Activated naive CD8-positive, alpha-beta T cell treated with anti-CD3 and anti-CD28 coated beads, Interleukin-2, amount 50 U/mL, for 24 hours (primary cell): ENCODE measurements at regions not wholly inside any gene's neighbourhood (a gene's known extent, or its start where the extent isn't known, plus 50 kb on each side); places are given as distances from the start of the nearest gene placed in this dataset.
"Not testable (repeated sequence)": the region's sequence is repeated elsewhere in the genome, so short reads cannot be mapped to it uniquely, and the experiment has no call there.

Experiments used
- ATAC-seq: fragments of 150-1000 bp; cut with Tn5 transposase; one replicate; pipeline ENCODE4 v1.10.0; 2021
- DNase-seq: peaks from one replicate; pipeline ENCODE4 v3.0.0; 2021
- H3K27ac Mint-ChIP-seq: one replicate; pipeline ENCODE4 v1.8.0; 2021; ENCODE audit warnings: mild to moderate bottlenecking, mixed read lengths
- H3K27me3 Mint-ChIP-seq: one replicate; pipeline ENCODE4 v1.8.0; 2021; ENCODE audit warnings: mixed read lengths
- H3K36me3 Mint-ChIP-seq: one replicate; pipeline ENCODE4 v1.8.0; 2021; ENCODE audit warnings: low read depth, mixed read lengths
- H3K4me1 Mint-ChIP-seq: one replicate; pipeline ENCODE4 v1.8.0; 2021; ENCODE audit warnings: mixed read lengths
- H3K4me3 Mint-ChIP-seq: one replicate; pipeline ENCODE4 v1.8.0; 2021; ENCODE audit warnings: mild to moderate bottlenecking, moderate library complexity, mixed read lengths
- H3K9me3 Mint-ChIP-seq: one replicate; pipeline ENCODE4 v1.8.0; 2021; ENCODE audit warnings: mixed read lengths

- peaks cover 11% of the 10 kb centered on the region for H3K9me3 Mint-ChIP-seq
- not testable (repeated sequence) for H3K27me3 Mint-ChIP-seq, H3K4me3 Mint-ChIP-seq, DNase-seq, H3K36me3 Mint-ChIP-seq, ATAC-seq, H3K27ac Mint-ChIP-seq, H3K4me1 Mint-ChIP-seq
Measured at GRCh38 chr3:20517316-20517715, 331.3 kb upstream of the SGO1 start.

DNA sequence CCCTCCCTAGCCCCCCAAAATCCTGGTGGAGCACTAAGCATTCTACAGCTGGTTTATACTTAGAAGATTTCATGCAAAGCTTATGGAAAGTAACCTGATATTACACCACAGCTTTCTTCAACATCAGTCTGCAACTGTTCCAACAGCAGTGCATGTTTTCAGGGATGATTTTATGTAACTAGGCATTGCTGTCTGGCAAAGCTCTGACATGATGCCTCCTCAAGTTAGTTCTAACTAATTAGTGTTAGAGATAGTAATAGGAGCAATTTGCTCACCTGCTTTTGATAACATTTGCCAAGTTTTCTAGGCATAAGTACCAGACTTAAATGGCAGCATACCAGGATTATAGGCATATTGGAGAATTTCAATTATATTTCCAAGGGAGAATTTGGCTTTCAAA, 330.3 kb upstream of the SGO1 start:
- DNase-seq: no peak
- H3K4me3 Mint-ChIP-seq: no peak overlapping the region

DNA sequence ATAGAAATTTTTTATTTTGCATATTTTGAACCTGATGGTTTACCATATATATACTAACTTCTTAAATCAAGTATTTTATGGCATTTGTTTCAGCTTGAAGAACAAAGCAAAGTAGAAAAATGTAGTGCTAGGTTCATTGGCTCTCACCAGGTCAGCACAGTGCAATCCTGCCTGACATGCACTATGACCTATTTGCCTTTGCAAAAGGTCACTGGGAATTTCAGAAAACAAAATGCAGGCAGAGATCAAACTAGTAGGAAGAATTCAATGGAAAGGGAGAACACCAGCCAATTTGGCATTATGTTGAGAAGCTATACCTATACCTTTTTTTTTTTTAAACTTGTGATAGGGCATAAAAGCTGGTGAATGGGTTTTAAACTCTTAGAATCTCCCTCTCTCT, 329.8 kb upstream of the SGO1 start:
- Mint-ChIP-seq H3K4me3 (no peak overlapping the region), H3K27me3 (no peaks in the 10 kb centered on the region), H3K9me3 (peaks cover 15% of the 10 kb centered on the region), H3K4me1 (no peaks in the 10 kb centered on the region), H3K36me3 (no peaks in the 10 kb centered on the region), H3K27ac (no peak overlapping the region)
- ATAC-seq: no peak
- DNase-seq: no peak

More for the DNA sequence above, 330.3 kb upstream of the SGO1 start:
- Mint-ChIP-seq H3K27ac (no peak overlapping the region), H3K9me3 (peaks cover 15% of the 10 kb centered on the region), H3K4me1 (no peaks in the 10 kb centered on the region), H3K36me3 (no peaks in the 10 kb centered on the region), H3K27me3 (no peaks in the 10 kb centered on the region)
- no peak for ATAC-seq

DNA sequence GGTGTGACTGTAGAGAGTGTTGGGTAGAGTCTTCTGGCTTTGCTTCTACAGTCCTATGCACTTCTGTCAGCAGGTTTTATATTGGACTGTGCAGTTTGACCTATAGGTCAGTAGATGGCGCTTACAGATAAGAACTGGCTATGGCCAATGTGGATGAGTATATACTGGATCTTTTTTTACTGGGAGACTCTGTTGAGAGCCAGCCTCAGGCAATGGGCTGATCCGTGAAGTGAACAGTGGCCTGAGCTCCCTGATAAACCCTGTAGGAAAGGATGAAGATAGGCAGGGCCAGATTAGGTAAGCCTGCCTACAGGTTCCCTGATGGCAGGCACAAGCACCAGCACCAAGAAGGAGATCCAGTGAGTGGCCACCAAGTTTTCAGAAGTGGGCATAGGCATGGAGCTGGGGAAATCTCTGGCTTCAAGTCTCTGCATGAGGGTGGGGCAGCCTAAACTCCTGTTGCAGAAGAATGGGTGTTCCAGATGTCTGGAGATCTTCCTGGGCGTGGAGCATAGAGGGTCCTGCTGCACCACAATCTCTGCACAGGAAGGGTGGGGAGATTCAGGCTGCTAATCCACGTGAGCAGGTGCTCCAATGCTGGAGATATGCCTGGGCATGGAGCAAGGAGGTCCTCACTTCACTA, 326.0 kb upstream of the SGO1 start:
- ATAC-seq (no peak), DNase-seq (no peak)
- no peak overlapping the region for H3K27ac Mint-ChIP-seq
- H3K36me3 Mint-ChIP-seq: no peaks in the 10 kb centered on the region
- H3K27me3 Mint-ChIP-seq: no peaks in the 10 kb centered on the region
- H3K9me3 Mint-ChIP-seq: peaks cover 20% of the 10 kb centered on the region
- no peaks in the 10 kb centered on the region for H3K4me1 Mint-ChIP-seq
- H3K4me3 Mint-ChIP-seq: no peak overlapping the region

- ATAC-seq (no peak), DNase-seq (no peak)
- Mint-ChIP-seq H3K4me3 (no peak overlapping the region), H3K27me3 (no peaks in the 10 kb centered on the region), H3K4me1 (no peaks in the 10 kb centered on the region), H3K36me3 (no peaks in the 10 kb centered on the region), H3K27ac (no peak overlapping the region), H3K9me3 (peaks cover 35% of the 10 kb centered on the region)
Measured at GRCh38 chr3:20510396-20510795, 324.4 kb upstream of the SGO1 start.

- no peak overlapping the region for H3K27ac Mint-ChIP-seq
- peaks cover 33% of the 10 kb centered on the region for H3K9me3 Mint-ChIP-seq
- no peaks in the 10 kb centered on the region for H3K27me3 Mint-ChIP-seq
- H3K4me3 Mint-ChIP-seq: no peak overlapping the region
- no peaks in the 10 kb centered on the region for H3K36me3 Mint-ChIP-seq
- DNase-seq (no peak), ATAC-seq (no peak)
- H3K4me1 Mint-ChIP-seq: no peaks in the 10 kb centered on the region
Measured at GRCh38 chr3:20503394-20504082, 317.5 kb upstream of the SGO1 start.

DNA sequence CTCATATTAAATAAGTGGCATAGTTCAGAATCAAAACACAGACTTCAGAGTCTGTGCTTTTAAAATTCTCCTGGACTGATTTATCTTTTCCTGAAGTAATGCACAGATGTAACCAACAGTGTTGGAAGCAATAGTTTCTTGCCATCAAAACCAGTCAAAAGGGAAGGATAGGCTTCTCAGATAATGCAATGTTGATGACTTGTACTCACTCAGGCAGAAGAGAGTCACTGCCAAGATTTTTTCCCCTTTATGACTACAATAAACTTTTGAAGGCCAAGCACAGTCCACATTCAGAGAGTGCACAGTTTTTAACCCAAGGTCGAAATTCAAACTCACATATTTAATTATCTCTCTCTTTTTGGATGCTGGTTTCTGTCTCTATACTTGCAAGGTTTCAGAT, 305.0 kb upstream of the SGO1 start:
- Mint-ChIP-seq H3K9me3 (peaks cover 8% of the 10 kb centered on the region), H3K36me3 (no peaks in the 10 kb centered on the region), H3K4me1 (no peaks in the 10 kb centered on the region), H3K27me3 (no peaks in the 10 kb centered on the region), H3K27ac (no peak overlapping the region), H3K4me3 (no peak overlapping the region)
- DNase-seq (no peak), ATAC-seq (no peak)

DNA sequence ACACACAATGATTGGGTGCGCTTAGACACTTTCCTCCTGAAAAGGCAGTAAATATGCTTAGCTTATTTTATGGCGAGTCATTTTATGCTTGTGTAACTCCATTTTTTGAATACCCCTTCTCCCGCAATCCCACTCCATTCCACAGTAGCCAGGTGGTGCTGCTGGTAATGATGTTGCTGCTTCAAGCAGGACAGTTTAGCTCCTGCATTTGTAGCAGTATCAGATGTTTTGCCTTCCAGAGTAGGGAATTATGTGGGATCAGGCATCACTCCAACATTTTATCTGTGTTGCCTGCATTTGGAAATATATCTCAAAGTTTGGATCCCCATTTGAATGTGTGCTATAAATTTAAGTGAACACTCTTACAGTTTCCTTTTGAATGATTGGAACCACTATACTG, 302.1 kb upstream of the SGO1 start:
- H3K27ac Mint-ChIP-seq: no peak overlapping the region
- H3K4me3 Mint-ChIP-seq: no peak overlapping the region
- no peaks in the 10 kb centered on the region for H3K36me3 Mint-ChIP-seq
- ATAC-seq (no peak), DNase-seq (no peak)
- no peaks in the 10 kb centered on the region for H3K27me3 Mint-ChIP-seq
- H3K4me1 Mint-ChIP-seq: no peaks in the 10 kb centered on the region
- H3K9me3 Mint-ChIP-seq: peaks cover 18% of the 10 kb centered on the region

DNA sequence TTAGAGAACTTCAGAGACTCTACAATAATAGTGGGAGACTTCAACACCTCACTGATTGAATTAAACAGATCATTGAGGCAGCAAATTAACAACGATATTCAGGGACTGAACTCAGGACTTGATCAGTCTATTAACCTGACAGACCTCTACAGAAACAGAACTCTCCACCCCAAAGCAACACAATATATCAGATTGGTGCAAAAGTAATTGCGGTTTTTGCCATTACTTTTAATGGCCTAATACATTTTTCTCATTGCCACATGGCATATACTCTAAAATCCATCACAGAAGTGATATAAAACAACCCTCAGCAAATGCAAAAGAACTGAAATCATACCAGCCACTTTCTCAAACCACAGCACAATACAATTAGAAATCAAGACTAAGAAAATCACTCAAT, 298.1 kb upstream of the SGO1 start:
- H3K36me3 Mint-ChIP-seq: peaks cover 2% of the 10 kb centered on the region
- ATAC-seq (no peak), DNase-seq (no peak)
- H3K9me3 Mint-ChIP-seq: peaks cover 31% of the 10 kb centered on the region
- H3K27me3 Mint-ChIP-seq: no peaks in the 10 kb centered on the region
- H3K4me3 Mint-ChIP-seq: no peak overlapping the region
- H3K27ac Mint-ChIP-seq: no peak overlapping the region
- no peaks in the 10 kb centered on the region for H3K4me1 Mint-ChIP-seq

GRCh38 chr3:20482350-20482749, 296.3 kb upstream of the SGO1 start:
- Mint-ChIP-seq H3K36me3 (peaks cover 2% of the 10 kb centered on the region), H3K4me1 (no peaks in the 10 kb centered on the region), H3K4me3 (no peak overlapping the region), H3K27me3 (no peaks in the 10 kb centered on the region), H3K9me3 (peaks cover 31% of the 10 kb centered on the region), H3K27ac (no peak overlapping the region)
- peak; percentile 10 for ATAC-seq
- DNase-seq: no peak

GRCh38 chr3:20480786-20481365, 294.9 kb upstream of the SGO1 start:
- H3K36me3 Mint-ChIP-seq: peaks cover 2% of the 10 kb centered on the region

GRCh38 chr3:20478436-20478835, 292.4 kb upstream of the SGO1 start:
- Mint-ChIP-seq H3K27me3 (no peaks in the 10 kb centered on the region), H3K27ac (no peak overlapping the region), H3K9me3 (peaks cover 15% of the 10 kb centered on the region), H3K36me3 (peaks cover 2% of the 10 kb centered on the region), H3K4me1 (no peaks in the 10 kb centered on the region), H3K4me3 (no peak overlapping the region)
- no peak for DNase-seq
- no peak for ATAC-seq

More at GRCh38 chr3:20480786-20481365, 294.9 kb upstream of the SGO1 start:
- Mint-ChIP-seq H3K9me3 (peaks cover 26% of the 10 kb centered on the region), H3K27me3 (no peaks in the 10 kb centered on the region), H3K4me3 (no peak overlapping the region), H3K27ac (no peak overlapping the region), H3K4me1 (no peaks in the 10 kb centered on the region)
- DNase-seq: no peak
- no peak for ATAC-seq

DNA sequence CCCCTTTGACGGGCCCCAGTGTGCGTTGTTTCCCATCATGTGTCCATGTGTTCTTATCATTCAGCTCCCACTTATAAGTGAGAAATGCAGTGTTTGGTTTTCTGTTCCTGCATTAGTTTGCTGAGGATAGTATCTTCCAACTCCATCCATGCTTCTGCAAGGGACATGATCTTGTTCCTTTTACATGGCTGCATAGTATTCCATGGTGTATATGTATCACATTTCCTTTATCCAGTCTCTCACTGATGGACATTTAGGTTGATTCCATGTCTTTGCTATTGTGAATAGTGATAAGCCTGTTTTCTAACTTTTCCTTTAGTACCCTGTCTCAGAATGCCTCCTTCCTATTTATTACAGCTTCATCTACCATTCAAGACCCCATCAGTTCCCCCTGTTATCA, 278.2 kb upstream of the SGO1 start:
- not testable (repeated sequence) for H3K4me3 Mint-ChIP-seq, ATAC-seq, H3K4me1 Mint-ChIP-seq, H3K36me3 Mint-ChIP-seq, H3K27me3 Mint-ChIP-seq, H3K27ac Mint-ChIP-seq, DNase-seq
- peaks cover 34% of the 10 kb centered on the region for H3K9me3 Mint-ChIP-seq

DNA sequence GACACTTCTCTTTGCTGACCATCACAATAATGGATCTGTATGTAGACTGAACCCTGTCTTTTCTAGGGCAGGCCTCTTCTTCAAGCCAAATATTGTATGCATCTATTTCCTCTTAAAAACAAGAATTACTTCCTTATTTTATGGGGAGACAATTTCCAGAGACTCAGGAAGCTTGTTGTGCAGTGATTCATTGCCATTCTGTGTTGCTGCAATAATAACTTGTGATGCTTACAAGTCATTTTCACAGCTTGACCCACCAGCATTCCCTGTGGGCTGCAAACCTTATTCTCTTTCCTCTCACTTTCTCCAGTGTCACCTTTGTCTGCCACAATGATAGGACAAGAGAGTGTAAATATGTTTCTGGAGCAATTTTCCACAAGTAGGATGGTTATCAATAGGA, 276.7 kb upstream of the SGO1 start:
- Mint-ChIP-seq H3K4me3 (no peak overlapping the region), H3K4me1 (no peaks in the 10 kb centered on the region), H3K27me3 (no peaks in the 10 kb centered on the region), H3K9me3 (peaks cover 31% of the 10 kb centered on the region), H3K36me3 (no peaks in the 10 kb centered on the region), H3K27ac (no peak overlapping the region)
- DNase-seq (no peak), ATAC-seq (no peak)

GRCh38 chr3:20462226-20462625, 276.2 kb upstream of the SGO1 start:
- Mint-ChIP-seq H3K27ac (no peak overlapping the region), H3K36me3 (no peaks in the 10 kb centered on the region), H3K4me1 (no peaks in the 10 kb centered on the region), H3K4me3 (no peak overlapping the region), H3K27me3 (no peaks in the 10 kb centered on the region), H3K9me3 (peaks cover 31% of the 10 kb centered on the region)
- ATAC-seq: no peak
- DNase-seq: no peak
